ENCODE measurements at regions not wholly inside any gene's neighbourhood (a gene's known extent, or its start where the extent isn't known, plus 50 kb on each side); places are given as distances from the start of the nearest gene placed in this dataset.
A peak's percentile ranks its signal among the peaks of the same experiment; 100 is the strongest.
"Not testable (repeated sequence)": the region's sequence is repeated elsewhere in the genome, so short reads cannot be mapped to it uniquely, and the experiment has no call there.

- no peak for DNase-seq (ENCODE audit: low spot score)
Observed at GRCh38 chr1:113298941-113299340, 91.4 kb upstream of the MAGI3 start.

GRCh38 chr1:113302636-113303035, 87.7 kb upstream of the MAGI3 start:
- DNase-seq (ENCODE audit: low spot score): no peak

- no peak for DNase-seq (ENCODE audit: low spot score)
Observed at GRCh38 chr1:113303267-113303666, 87.0 kb upstream of the MAGI3 start.

- not testable (repeated sequence) for DNase-seq (ENCODE audit: low spot score)
Observed at GRCh38 chr1:113305029-113305428, 85.3 kb upstream of the MAGI3 start.

GRCh38 chr1:113307771-113308445, 82.4 kb upstream of the MAGI3 start:
- DNase-seq (ENCODE audit: low spot score): peak; percentile 67

GRCh38 chr1:113312651-113313050, 77.7 kb upstream of the MAGI3 start:
- not testable (repeated sequence) for DNase-seq (ENCODE audit: low spot score)

GRCh38 chr1:113314600-113314999, 75.7 kb upstream of the MAGI3 start:
- no peak for DNase-seq (ENCODE audit: low spot score)

- peak; percentile 72 for DNase-seq (ENCODE audit: low spot score)
Observed at GRCh38 chr1:113320272-113320671, 70.0 kb upstream of the MAGI3 start.

GRCh38 chr1:113320972-113321680, 69.2 kb upstream of the MAGI3 start:
- DNase-seq (ENCODE audit: low spot score): peak; percentile 29

GRCh38 chr1:113321771-113322387, 68.4 kb upstream of the MAGI3 start:
- DNase-seq (ENCODE audit: low spot score): no peak

- DNase-seq (ENCODE audit: low spot score): no peak
Observed at GRCh38 chr1:113322439-113322838, 67.9 kb upstream of the MAGI3 start.

GRCh38 chr1:113325022-113325421, 65.3 kb upstream of the MAGI3 start:
- peak; percentile 37 for DNase-seq (ENCODE audit: low spot score)

GRCh38 chr1:113326976-113327375, 63.3 kb upstream of the MAGI3 start:
- DNase-seq (ENCODE audit: low spot score): no peak

GRCh38 chr1:113333056-113333455, 57.3 kb upstream of the MAGI3 start:
- no peak for DNase-seq (ENCODE audit: low spot score)

GRCh38 chr1:113340038-113340437, 50.3 kb upstream of the MAGI3 start:
- no peak for DNase-seq (ENCODE audit: low spot score)
